ENCODE measurements at regions not wholly inside any gene's neighbourhood (a gene's known extent, or its start where the extent isn't known, plus 50 kb on each side); places are given as distances from the start of the nearest gene placed in this dataset.
"Not testable (repeated sequence)": the region's sequence is repeated elsewhere in the genome, so short reads cannot be mapped to it uniquely, and the experiment has no call there.

GRCh38 chr3:137304313-137305056 is 346.7 kb downstream of the IL20RB start:
- no peak for DNase-seq

- DNase-seq = no peak
Observed at GRCh38 chr3:137324114-137324513, 366.3 kb downstream of the IL20RB start.

GRCh38 chr3:137325170-137325569 is 367.4 kb downstream of the IL20RB start:
- DNase-seq = no peak

GRCh38 chr3:137325934-137326333 is 368.2 kb downstream of the IL20RB start:
- DNase-seq = no peak

- no peak for DNase-seq
Observed at GRCh38 chr3:137329594-137329993, 371.8 kb downstream of the IL20RB start.

GRCh38 chr3:137330246-137330645 is 372.5 kb downstream of the IL20RB start:
- DNase-seq = no peak

GRCh38 chr3:137332297-137332696 is 374.5 kb downstream of the IL20RB start:
- no peak for DNase-seq

- no peak for DNase-seq
Observed at GRCh38 chr3:137335478-137335877, 377.7 kb downstream of the IL20RB start.

GRCh38 chr3:137338400-137338799 is 380.6 kb downstream of the IL20RB start:
- not testable (repeated sequence) for DNase-seq

GRCh38 chr3:137343283-137343682 is 385.5 kb downstream of the IL20RB start:
- DNase-seq = no peak

GRCh38 chr3:137347132-137347531 is 389.3 kb downstream of the IL20RB start:
- no peak for DNase-seq

GRCh38 chr3:137347817-137348368 is 390.1 kb downstream of the IL20RB start:
- no peak for DNase-seq

GRCh38 chr3:137348936-137349335 is 391.2 kb downstream of the IL20RB start:
- no peak for DNase-seq

- DNase-seq = no peak
Observed at GRCh38 chr3:137349557-137350348, 392.0 kb downstream of the IL20RB start.

GRCh38 chr3:137360531-137361201 is 402.9 kb downstream of the IL20RB start:
- no peak for DNase-seq

GRCh38 chr3:137382005-137382594 is 382.0 kb upstream of the SOX14 start:
- DNase-seq = no peak

GRCh38 chr3:137385922-137386321 is 378.2 kb upstream of the SOX14 start:
- no peak for DNase-seq

GRCh38 chr3:137409584-137409983 is 354.5 kb upstream of the SOX14 start:
- DNase-seq = no peak

GRCh38 chr3:137410028-137410427 is 354.1 kb upstream of the SOX14 start:
- DNase-seq = no peak

GRCh38 chr3:137420198-137420995 is 343.7 kb upstream of the SOX14 start:
- no peak for DNase-seq

GRCh38 chr3:137438561-137438960 is 325.6 kb upstream of the SOX14 start:
- no peak for DNase-seq

GRCh38 chr3:137460944-137461343 is 303.2 kb upstream of the SOX14 start:
- DNase-seq = no peak

All from bone marrow (tissue), 2 donors.